Stimulated activated CD4-positive, alpha-beta T cell treated with anti-CD3 and anti-CD28 coated beads, Interleukin-4, amount 100 ng/mL, for 1 hour (primary cell): ENCODE measurements at regions not wholly inside any gene's neighbourhood (a gene's known extent, or its start where the extent isn't known, plus 50 kb on each side); places are given as distances from the start of the nearest gene placed in this dataset.
"Not testable (repeated sequence)": the region's sequence is repeated elsewhere in the genome, so short reads cannot be mapped to it uniquely, and the experiment has no call there.

Experiments used
- DNase-seq: peaks from one replicate; pipeline ENCODE4 v3.0.0-alpha.2; 2020

DNA sequence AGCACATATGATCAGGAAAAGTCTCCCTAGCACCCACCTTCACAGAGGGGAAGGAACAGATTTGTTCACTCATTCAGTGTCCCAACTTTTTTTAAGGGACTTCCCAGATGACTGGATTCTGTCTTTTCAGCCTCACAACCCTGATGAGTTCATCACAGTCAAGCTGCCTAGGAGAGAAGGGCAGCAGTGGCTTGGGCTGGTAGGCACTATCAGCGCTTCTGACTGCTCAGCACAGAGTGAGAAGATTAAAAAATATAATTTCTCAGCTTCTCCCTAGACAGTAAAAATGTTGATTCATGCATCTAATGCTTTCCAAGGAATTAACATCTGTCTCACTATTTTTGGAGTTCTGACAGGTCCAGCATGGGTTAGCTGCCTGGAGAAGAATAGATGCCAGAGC, 328.2 kb downstream of the DTHD1 start:
- no peak for DNase-seq

DNA sequence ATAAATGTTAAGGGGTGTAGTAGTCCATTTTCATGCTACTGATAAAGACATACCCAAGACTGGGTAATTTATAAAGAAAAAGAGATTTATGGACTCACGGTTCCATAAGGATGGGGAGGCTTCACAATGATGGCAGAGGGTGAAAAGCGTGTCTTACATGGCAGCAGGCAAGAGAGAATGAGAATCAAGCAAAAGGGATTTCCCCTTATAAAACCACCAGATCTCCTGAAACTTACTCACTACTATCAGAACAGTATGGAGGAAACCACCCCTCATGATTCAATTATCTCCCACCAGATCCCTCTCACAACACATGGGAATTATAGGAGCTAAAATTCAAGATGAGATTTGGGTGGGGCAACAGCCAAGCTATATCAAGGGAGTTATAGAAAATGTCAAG, 329.2 kb downstream of the DTHD1 start:
- no peak for DNase-seq

DNA sequence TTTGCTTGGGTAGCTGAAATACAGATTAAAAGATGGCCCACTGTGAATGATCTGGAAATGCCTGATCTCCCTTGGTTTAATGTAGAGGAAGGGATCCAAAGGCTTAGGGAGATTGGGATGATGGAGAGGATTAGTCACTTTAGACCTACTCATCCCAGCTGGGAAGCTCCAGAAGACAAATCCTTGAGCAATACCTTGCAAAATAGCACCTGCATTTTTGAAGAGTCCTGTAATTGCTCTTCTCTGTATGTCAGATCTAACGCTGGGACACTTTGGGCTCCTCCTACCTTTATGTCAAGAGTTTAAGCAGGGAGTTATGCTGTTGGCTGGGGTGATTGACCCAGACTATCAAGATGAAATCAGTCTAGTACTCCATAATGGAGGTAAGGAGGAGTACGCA, 331.7 kb downstream of the DTHD1 start:
- not testable (repeated sequence) for DNase-seq

DNA sequence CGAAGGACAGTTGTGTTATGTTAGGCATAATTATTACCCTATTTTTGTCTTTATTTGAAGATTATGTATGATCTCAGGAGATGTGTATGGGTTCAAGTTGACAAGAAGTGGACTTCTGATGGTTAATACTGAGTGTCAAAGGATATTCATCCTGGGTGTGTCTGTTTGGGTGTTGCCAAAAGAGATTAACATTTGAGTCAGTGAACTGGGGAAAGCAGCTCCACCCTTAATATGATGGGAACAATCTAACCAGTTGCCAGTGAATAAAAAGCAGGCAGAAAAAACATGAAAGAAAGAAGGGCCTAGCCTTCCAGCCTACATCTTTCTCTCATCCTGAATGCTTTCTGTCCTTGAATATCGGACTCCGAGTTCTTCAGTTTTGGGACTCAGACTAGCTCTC, 332.6 kb downstream of the DTHD1 start:
- DNase-seq = no peak

DNA sequence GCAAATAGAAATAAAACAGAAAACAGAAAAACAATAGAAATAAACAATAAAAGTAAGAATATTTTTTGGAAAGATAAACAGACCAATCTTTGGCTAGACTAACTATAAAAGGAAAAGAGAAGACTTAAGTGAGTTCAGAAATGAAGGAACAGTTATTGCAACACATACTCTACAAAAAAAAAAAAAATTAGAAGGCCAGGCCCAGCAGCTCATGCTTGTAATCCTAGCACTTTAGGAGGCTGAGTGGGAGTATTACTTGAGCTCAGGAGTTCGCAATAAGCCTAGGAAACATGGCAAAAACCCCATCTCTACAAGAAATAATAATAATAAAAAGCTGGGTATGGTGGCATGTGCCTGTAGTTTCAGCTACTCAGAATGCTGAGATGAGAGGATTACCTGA, 336.7 kb downstream of the DTHD1 start:
- DNase-seq = no peak

DNA sequence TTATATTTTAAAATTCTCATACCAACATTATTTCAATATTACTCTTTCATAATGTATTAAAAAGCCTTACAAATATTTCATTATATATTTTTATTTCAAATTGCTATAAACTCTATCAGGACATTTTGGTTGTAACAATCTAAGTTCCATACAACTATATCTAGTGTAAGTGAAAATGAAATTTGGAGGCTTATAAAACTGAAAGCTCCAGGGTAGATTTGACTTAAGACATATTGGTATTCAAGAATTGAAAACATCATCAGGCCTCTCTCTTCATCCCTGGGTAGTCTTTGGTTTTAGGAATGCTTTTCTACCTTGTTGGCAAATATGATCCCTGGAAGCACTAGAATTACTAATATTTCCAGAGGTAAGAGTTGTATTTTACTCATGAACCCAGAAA, 342.6 kb downstream of the DTHD1 start:
- no peak for DNase-seq

DNA sequence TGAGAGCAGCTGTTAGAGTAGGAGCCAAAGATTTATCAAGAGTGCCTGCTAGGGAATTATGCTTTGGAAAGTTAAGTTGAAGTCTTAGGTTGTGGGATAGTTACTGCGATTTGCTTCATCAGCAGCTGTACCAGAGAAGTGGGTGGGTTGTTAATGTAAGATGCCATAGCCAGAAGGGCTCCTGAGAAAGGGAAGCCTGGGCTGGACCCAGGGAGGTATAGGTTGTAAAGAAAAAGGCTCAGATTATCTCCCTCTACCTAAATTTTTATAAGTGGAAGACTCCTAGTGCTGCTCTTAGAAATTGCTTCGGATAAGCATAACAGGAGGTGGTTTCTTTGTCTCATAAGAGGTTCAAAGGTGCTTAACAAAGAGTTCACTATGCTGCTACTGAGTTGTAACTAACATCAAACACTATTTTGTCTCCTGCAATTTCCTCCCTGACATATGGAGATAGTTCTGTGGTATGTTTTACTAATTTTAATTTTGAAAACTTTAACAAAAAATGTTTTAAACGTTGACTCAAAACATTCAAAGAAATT, 356.9 kb downstream of the DTHD1 start:
- DNase-seq = no peak

DNA sequence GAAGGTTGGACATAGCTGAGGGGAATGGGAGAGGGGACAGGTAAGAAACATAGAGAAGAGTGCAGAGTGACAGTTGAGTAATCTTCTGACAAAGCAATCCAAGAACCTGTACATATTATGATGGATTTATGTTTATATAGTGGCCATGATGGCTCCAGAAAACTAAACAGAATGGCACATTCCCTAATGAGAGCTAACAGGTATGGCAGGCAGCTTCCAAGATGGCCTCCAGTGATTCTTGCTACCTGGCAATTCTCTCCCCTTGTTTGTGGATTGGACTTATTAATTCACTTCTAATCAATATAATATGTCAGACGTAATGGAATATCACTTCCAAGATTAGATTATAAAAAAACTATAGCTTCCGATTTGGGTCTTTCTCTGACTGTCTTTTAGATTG, 359.5 kb downstream of the DTHD1 start:
- no peak for DNase-seq

DNA sequence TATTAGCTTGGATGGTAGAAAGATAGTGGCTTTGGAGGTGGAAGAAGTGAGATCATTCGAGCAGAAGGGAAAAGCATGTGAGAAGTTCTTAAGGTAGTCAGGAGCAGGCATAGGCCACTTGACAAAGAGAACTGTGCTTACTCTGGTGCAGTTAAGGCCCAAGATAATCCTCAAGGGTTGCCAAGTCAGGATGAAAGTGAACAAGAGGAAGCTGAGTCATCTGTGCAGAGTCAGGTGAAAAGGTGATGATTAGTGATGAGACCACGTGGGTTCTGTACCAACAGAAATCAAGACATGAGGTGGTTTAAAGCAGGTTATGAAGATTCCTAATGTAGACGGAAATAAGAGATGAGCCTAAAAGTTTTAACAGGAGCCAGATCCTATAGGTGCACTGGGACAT, 369.8 kb downstream of the DTHD1 start:
- DNase-seq = no peak

DNA sequence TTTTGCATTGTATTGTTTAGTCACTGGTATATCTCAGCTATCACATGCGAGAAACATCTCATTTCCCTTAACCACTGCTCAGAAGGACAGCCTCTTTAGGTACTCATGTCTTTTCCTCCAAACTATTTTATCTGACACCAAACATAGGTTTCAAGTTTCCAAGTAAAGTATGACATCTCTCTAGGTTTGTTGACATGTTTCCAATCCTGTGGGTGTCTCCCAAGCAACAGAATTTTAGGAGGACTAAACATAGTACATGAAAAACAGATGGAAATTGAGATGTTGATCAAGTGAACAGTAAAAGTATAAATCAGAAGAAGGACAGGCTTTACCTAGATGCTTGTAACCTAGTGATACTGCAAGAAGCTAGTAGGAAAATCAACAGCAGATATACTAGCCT, 371.4 kb downstream of the DTHD1 start:
- DNase-seq = no peak

DNA sequence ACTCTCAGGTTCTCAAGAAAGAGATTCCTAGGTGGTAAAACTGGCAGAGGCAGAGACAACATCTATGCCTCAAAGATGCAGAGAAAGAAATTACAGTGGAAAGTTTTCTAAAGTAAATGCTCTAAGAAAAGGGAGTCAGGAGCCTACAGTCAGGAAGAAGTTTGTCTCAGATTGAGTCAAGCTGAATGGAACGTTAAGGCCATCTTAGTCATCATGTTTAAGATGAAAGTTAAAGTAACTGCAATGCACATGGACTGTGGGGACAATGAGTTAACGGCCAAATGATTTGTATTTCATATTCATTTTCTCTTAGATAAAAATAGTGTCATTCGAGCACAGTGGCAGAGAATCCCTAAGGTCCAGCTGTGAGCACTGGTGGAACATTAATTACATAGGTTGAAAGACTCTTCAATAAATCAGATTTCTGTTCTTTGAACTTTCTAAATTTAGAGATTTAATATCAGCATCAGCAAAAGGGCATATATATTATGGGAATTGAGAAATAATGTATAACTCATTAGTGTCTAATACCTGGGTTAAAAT, 384.6 kb downstream of the DTHD1 start:
- DNase-seq = no peak

DNA sequence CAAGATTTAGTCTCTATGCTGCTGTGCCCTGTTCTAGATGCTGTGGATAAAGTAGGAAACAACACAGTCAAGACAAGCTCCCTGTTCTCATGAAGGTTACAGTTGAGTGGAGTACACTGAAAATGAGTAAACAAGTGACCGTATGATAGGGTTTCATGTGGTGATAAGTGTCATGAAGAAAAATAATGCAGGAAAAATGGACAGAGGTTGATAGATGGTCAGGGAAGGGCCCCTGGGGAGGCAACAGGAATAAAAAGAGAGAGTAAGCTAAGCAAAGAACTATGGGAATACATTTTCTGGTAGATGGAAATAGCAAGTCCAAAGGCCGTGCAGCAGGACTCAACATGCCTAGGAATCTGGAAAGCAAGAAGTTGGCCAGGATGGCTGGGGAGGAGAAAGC, 394.0 kb downstream of the DTHD1 start:
- no peak for DNase-seq

DNA sequence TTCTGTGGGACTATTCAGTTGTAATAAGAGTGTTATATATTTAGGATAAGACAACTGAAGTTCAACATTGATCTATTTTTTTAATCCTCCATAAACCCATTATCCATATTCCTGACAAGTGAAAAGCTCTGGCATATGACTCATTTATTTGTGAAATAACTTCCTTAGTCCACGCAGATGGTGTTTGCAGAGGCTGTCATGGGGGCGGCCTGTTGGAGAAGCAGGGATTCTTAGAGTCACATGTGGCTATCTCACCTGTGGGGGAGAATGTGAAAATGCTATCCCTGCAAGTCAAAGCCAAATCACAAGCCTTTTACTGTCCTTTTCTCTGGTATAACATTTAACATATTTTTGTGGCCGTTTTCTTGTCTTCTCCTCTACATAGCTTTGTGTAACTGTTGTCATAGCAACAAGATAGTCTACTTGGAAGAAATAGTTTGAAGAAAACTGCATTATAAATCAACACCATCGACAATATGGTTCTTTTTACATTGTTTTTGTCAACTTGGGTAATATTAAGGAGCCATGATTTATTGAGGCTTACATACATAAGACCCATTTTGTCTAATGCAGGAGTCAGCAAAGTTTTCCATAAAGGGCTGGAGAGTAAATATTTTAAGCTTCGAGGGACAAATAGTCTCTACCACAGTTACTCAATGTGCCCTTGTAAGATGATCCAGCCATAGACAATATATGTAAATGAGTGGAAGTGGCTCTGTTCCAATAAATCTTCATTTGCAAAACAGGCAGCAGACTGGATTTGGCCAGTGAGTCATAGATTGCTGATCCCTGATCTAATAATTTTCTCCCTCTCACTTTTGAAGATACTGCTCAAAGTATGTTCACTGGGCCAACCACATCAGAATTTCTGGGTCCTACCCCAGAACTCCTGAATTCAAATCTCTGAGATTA, 395.0 kb downstream of the DTHD1 start:
- DNase-seq = no peak

DNA sequence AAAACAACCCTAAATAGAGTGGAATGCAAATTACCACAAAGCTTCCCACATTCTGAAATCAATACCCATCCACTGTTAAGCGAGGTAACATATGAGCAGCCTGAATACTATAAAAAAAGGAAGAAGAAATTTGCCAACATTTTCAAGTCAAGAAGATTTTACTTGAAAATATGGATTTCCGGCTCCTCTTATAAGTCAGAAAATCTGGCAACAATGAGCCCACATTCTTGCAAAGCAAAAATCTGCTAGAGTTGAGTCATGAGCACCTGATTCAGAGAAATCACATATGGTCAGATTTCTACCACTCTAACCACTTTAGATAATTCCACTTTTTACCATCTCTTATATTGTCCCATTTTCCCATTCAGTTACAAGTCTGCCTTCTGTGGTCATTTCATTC, 395.7 kb downstream of the DTHD1 start:
- DNase-seq = no peak

DNA sequence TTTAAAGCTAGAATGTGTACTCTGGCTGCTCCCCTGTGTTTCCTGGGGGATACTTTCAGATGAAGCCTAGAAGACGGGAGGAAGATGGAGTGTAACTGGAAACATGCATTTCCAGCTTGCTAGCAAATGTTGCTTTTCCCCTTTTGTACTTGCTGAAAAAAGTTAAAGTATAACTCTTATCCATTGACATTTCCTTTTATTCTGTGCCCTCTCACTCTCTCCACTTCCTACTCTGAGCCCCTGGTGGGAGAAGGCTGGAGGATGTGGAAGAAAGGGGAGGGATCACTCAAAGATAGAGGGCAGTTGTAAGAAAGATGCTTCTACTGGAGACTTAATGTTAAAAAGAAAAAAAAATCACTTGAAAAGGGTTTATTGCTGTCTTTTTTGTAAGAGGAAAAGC, 396.5 kb downstream of the DTHD1 start:
- DNase-seq = no peak

DNA sequence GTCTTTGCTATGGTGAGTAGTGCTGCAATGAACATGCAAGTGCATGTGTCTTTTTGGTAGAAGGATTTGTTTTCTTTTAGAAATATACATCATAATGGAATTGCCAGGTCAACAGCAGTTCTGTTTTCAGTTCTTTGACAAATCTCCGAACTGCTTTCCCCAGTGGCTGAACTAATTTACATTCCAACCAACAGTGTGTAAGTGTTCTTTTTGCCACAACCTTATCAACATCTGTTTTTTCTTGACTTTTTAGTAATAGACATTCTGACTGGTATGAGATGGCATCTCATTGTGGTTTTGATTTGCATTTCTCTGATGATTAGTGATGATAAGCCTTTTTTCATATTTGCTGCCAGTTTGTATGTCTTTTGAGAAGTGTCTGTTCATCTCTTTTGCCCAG, 406.3 kb downstream of the DTHD1 start:
- no peak for DNase-seq

DNA sequence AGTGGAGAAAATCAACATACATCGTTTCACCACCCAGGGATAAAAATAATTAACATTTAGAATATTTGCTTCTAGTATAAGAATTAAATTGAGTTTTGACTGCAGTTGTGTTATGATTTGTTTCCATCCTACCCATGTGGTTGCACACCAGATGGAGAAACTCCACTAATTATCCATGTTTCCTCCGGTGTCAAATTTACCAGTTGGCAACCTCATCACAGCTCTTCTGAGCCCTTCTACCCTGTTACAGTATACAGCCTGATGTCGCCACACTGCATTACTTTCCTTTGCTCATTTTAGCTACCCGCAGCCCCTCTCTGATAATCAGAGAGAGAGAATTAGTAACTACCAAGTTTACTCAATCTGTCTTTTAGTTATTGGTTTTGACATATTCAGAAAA, 411.2 kb downstream of the DTHD1 start:
- DNase-seq = no peak

DNA sequence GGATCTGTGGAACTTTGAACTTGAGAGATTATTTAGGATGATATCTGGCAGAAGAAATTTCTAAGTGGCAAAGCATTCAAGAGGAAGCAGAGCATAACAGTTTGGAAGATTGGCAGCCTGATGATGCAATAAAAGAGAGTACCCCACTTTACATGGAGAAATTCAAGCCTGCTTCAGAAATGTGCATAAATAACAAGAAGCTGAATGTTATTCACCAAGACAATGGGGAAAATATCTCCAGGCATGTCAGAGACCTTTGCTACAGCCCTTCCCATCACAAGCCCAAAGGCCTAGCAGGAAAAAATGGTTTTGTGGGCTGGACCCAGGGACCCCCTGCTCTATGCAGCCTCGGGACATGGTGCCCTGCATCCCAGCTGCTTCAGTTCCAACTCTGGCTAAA, 420.8 kb downstream of the DTHD1 start:
- no peak for DNase-seq

DNA sequence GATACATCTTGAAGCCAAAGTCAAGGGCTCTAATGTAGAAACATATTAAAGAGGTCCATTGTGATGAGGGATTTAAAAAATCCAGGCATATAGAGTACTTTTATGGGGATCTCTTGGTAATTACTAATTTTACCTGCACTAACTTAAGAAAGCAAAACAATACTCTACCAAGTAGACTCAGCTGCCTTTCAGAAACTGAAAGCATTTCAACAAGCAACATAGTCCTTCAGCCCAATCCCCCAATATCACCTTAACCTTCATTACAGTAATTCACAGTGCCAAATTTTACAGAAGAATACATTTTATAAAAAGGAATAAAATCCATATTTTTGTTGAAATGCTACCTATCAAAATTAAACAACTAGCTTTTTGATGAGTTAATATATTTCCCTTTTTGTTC, 422.9 kb downstream of the DTHD1 start:
- DNase-seq = no peak

DNA sequence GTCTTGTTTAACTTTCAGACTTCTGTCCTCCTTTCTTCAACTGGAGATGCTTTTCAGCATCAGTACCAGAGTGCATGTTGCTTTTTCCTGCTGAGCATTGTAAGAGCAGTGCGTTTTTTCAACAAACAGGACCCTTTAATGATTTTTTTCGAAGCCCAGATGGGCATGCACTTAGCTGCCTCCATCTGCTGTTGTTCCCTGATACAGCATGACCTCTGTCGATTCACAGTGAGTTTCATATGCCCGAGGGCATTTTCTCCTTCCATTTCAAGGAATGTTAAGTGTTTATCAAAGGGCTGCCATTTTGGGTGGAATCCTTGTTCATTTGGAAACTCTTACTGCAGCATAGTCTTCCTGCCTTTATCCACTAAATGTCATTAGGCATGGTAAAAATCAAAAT, 428.6 kb downstream of the DTHD1 start:
- no peak for DNase-seq

DNA sequence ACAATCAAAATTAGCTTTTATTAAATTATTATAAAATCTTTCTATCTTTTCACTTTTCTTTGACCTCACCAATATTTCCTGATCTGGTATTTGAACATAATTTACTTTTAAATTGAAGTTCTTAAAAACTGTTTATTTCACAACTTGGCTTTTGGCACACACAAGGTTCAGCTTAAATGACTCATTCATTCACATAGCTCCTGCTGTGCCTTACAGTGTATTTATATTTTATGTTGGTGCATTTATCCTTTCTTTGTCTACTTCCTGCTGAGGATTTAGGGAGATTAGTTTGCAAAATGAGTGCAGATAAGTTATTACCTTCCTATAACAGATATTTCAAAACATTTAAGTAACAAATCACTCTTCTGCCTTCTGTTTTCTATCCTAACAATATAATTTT, 430.6 kb downstream of the DTHD1 start:
- no peak for DNase-seq

DNA sequence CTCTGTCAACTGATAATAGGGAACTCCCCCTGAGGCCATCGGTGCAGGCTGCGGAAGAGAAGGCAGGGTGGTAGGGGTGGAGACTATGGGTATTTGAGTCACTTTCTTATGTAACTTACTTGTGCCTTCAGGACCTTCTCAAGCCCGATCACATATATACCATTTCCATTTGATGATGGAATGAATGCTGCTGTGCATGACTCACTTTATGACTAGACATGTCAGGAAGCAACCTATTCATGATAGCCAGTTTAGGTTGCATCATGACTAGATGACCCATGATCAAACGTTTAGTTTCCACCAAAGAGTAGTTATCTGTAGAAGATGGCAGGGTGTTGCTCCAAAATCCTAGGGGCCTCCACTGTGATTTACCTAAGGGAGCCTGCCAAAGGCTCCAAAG, 435.5 kb downstream of the DTHD1 start:
- DNase-seq = no peak

DNA sequence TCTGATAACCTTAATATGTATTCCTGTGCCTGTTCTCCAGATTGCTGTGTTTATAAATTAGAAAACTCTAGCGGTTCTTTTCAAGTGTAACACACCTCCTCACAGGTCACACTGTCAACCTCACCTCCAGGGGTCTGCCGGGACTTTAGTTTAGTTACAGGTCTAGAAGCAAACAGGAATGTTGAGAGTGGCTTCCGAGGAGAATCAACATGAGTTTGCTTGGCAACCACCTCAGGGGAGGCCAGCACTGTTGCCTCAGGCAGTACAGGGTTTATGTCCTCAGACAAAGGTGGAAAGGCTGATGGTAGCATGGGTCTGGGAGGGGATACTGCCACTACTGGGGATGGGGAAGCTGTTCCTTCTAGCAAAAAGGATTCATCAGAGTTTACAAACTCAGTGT, 438.0 kb downstream of the DTHD1 start:
- DNase-seq = no peak

DNA sequence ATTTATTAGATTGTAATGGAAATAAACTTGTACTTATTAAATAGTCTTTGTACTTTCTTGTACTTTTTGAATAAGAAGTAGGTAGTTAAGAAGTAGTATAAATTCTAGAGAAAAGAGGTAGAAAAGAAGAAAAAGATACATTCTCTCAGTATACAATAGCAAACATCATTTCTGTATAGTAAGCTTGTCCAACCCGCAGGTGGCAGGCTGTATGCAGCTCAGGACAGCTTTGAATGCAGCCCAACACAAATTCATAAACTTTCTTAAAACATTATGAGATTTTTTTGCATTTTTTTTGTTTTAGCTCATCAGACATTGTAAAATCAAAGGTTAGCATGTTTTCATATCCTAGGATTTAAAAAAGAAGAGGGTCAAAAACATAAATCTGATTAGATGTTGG, 441.6 kb downstream of the DTHD1 start:
- no peak for DNase-seq

DNA sequence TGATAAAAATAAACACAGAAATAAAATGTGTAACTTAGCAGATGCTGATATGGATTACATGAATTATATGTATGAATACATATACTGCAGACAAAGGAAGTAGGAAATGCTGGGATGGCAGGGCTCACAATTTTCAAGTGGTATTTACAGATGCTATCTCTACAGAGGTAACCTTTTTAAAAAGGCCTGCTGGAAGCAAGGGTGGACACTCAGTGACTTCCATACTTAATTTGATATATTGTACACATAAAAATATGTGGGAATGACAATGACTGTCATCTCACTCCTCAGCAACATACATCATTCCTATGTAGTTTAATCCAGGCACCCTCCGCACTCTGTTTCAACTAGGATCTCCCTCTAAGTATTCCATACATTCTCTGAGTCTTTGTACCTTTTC, 452.9 kb downstream of the DTHD1 start:
- no peak for DNase-seq
